Mesodermal cell (in vitro differentiated cells): ENCODE measurements at regions not wholly inside any gene's neighbourhood (a gene's known extent, or its start where the extent isn't known, plus 50 kb on each side); places are given as distances from the start of the nearest gene placed in this dataset.

Source experiments
- H3K27ac ChIP-seq: 2 replicates; pipeline ENCODE4 v1.7.0; 2013; ENCODE audit warnings: mild to moderate bottlenecking, low read depth, low read length, moderate library complexity; ENCODE audit not compliant: severe bottlenecking
- H3K36me3 ChIP-seq: 2 replicates; pipeline ENCODE4 v1.7.1; 2013; ENCODE audit warnings: mild to moderate bottlenecking, low read length, moderate library complexity; ENCODE audit not compliant: control insufficient read depth, insufficient read depth
- H3K4me1 ChIP-seq: one replicate; pipeline ENCODE4 v1.7.1; 2013; ENCODE audit warnings: mild to moderate bottlenecking, low read length; ENCODE audit not compliant: insufficient read depth, control insufficient read depth, poor library complexity, severe bottlenecking
- H3K4me3 ChIP-seq: 2 replicates; pipeline ENCODE4 v1.7.0; 2013; ENCODE audit warnings: low read length, control low read depth, mild to moderate bottlenecking; ENCODE audit not compliant: insufficient read depth, poor library complexity, severe bottlenecking; ENCODE audit errors: extremely low read depth
- H3K9me3 ChIP-seq: 2 replicates; pipeline ENCODE4 v1.7.1; 2013; ENCODE audit warnings: mild to moderate bottlenecking, low read length, moderate library complexity; ENCODE audit not compliant: control insufficient read depth
- WGBS, 2 experiments: methylation state at CpG; one replicate each; pipeline ENCODE4 v1.1.5; 2013; ENCODE audit warnings: missing lambda C conversion rate in 2 of 2; ENCODE audit not compliant: insufficient coverage in 2 of 2; 5-methylcytosine and 5-hydroxymethylcytosine counted together

DNA sequence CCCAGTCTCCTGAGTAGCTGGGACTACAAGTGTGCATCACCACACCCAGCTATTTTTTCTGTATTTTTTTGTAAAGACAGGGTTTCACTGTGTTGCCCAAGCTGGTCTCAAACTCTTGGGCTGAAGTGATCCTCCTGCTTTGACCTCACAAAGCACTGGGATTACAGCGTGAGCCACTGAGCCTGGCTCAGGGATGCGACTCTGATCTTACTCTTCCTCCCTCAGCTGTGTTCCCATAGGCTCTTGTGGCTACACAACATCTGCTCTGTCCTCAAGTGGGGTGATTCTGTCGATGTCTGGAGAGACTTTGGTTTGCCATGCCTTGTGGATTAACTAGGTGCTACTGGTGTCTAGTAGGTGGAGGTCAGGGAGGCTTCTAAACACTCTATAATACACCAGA is 127.0 kb upstream of the SERPIND1 start:
- Histone ChIP-seq H3K4me1 (peaks cover 4% of the 10 kb centered on the region), H3K4me3 (no peak overlapping the region), H3K9me3 (no peaks in the 10 kb centered on the region), H3K36me3 (no peaks in the 10 kb centered on the region), H3K27ac (no peak overlapping the region)
- 89 to 100% methylated on average over 1 to 2 of the region's 3 CpGs for whole genome bisulfite sequencing, 2 experiments

DNA sequence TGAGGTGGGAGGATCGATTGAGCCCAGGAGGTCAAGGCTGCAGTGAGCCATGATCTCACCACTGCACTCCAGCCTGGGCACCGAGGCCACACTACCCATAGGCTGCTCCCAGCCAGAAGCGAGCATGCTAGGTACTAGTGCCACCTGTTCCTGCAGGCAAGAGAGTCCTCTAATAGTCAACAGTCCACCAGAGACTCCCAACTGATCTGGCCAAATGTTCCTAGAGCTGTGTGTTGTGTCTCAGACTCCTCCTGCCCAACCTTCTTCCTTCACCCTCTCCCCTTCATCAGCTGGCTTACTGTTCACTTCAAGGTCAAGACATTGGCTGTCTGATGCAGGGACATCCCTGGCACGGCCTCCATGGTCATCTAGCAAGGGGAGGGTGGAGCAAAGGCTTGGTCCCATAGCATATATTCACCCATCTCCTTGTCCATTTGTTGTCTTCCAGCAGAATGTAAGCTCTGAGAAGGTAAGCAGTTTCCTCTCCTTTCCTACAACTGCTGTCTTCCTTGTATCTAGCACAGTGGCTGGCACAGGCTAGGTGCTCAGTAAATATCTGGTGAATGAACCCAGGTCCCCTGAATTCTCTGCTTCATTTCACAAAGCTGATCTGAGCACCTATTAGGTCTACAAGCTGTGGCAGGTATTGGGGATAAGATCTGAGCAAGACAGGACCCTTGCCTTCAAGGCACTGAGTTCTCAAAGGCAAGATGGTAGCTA is 126.2 kb upstream of the SERPIND1 start:
- WGBS, 2 experiments, result 70 to 92% methylated on average over 3 to 4 of the region's 4 CpGs
- Histone ChIP-seq H3K9me3 (no peaks in the 10 kb centered on the region), H3K4me3 (no peak overlapping the region), H3K36me3 (no peaks in the 10 kb centered on the region), H3K4me1 (peaks cover 4% of the 10 kb centered on the region), H3K27ac (no peak overlapping the region)

DNA sequence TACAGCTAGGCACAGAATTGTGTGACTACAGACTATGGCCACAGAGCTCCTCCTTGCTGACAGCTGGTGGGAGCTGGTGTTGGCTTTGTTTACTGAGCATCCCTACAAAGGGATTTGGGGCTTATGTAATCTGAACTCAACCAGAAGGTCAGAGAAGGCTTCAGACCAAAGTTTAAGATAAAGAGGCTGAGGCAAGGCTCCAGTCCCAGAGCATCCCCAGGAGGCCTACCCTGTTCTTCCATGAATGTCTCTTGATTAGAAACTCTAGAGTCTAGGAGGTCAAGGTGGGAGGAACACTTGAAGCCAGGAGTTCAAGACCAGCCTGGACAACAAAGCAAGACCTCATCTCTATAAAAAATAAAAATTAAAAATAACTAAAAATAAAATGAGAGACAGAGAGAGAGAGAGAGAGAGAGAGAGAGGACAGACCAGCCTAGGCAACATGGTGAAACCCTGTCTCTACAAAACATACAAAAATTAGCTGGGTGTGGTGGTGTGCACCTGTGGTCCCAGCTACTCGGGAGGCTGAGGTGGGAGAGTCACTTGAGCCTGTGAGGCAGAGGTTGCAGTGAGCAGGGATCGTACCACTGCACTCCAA is 125.5 kb upstream of the SERPIND1 start:
- 97% methylated on average over 2 of the region's 2 CpGs; no CpG with 5 or more reads in 1 of the 2 experiments for WGBS, 2 experiments
- no peaks in the 10 kb centered on the region for H3K9me3 ChIP-seq

DNA sequence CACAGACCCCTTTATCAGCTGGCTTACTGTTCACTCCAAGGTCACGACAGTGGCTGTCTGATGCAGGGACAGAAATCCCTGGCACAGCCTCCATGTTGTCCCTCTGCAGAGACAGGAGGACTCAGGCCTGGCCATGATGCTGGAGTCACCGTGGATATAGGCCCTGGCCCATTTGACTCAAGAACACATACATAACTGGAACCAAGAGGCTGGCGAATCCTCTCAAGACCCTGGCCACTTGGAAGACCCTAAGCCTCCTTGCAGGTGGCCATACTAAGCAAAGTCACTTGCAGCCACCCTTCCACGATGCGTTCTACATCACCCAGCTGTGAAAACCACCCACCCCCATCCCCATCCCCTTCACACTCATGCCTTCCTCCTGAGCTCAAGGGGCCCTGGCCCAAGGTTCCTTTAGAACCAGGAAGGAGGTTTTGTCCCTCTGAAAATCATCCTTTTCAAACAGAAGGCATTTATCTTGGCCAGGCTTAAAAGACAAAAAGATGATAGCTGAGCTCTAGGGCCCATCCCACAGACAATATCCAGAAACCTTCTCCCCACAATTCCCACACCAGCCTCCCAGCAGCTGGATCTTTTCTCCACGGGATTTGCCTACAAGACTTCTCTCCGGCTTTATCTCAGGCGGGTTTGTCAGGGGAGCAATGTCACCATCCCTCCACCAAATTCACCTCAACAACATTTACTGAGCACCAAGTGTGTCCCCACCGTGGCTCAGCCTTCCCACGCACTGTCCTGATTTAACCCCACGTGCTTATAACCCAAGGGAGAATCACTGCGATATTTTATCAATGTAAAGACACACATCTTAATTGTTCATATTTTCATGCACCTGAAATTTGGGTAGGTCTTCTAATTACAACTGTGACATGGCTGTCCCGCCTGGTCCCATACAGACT is 123.4 kb upstream of the SERPIND1 start:
- Histone ChIP-seq H3K9me3 (no peaks in the 10 kb centered on the region), H3K27ac (no peak overlapping the region)
- WGBS, 2 experiments, result 92 to 94% methylated on average over 9 to 12 of the region's 13 CpGs

More for the DNA sequence above, 125.5 kb upstream of the SERPIND1 start:
- no peak overlapping the region for H3K27ac ChIP-seq
- no peaks in the 10 kb centered on the region for H3K36me3 ChIP-seq
- no peak overlapping the region for H3K4me3 ChIP-seq
- peaks cover 4% of the 10 kb centered on the region for H3K4me1 ChIP-seq

DNA sequence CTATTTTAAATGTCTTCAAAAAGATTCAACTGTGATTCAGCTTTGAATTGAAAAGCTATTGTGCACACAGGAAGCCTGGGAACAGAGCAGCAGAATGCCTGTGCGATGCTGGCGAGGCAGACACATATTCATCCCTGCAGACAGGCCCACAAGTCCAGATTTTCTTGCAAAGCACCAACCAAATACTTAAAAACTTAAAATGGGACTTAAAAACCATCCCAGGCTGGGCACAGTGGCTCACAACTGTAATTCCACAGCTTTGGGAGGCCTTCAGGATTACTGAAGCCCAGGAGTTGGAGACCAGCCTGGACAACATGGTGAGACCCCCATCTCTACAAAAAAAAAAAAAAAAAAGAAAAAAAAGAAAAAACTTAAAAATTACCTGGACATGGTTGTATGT is 122.6 kb upstream of the SERPIND1 start:
- Histone ChIP-seq H3K4me3 (no peak overlapping the region), H3K9me3 (no peaks in the 10 kb centered on the region), H3K4me1 (peaks cover 4% of the 10 kb centered on the region), H3K27ac (peak overlapping the region; percentile 5), H3K36me3 (no peaks in the 10 kb centered on the region)
- WGBS, 2 experiments, result 76% methylated on average over 2 of the region's 2 CpGs; no CpG with 5 or more reads in 1 of the 2 experiments

More for the DNA sequence above, 123.4 kb upstream of the SERPIND1 start:
- Histone ChIP-seq H3K4me1 (peaks cover 4% of the 10 kb centered on the region), H3K4me3 (no peak overlapping the region), H3K36me3 (no peaks in the 10 kb centered on the region)

DNA sequence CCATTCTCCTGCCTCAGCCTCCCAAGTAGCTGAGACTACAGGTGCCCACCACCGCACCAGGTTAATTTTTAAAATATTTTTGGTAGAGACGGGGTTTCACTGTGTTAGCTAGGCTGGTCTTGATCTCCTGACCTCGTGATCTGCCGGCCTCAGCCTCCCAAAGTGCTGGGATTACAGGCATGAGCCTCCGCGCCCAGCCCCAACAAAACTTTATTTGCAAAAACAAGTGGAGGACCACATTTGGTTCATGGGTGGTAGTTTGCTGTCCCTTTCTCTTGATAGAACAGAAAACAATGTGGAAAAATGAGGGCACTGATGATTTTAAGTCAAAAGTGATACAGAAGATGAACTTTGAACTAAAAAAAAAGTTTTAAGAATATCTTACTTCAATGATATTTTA is 121.8 kb upstream of the SERPIND1 start:
- WGBS, 2 experiments, result 89 to 90% methylated on average over 3 to 5 of the region's 6 CpGs
- H3K27ac ChIP-seq, result no peak overlapping the region
- H3K36me3 ChIP-seq, result no peaks in the 10 kb centered on the region
- H3K4me1 ChIP-seq, result peaks cover 4% of the 10 kb centered on the region
- no peak overlapping the region for H3K4me3 ChIP-seq
- H3K9me3 ChIP-seq, result no peaks in the 10 kb centered on the region

DNA sequence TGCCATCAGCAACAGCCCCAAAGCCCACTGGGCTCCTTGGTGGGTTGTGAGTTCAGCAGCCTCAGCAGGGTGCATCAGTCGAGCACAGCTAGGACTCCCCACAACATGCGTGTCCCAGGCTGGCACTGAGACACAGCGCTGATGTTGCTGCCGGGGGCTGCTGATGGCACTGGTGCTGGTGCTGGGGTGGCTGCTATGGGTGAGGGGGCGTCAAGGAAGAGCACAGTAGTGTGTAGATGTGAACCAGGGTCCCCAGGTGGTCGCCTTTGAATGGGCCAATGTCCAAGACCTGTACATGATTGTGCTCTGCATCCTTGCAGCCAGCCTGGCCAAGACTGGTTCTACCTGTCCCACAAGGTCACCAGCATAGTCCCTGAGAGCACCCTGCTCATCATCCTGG is 121.3 kb upstream of the SERPIND1 start:
- Histone ChIP-seq H3K36me3 (no peaks in the 10 kb centered on the region), H3K4me3 (no peak overlapping the region)

DNA sequence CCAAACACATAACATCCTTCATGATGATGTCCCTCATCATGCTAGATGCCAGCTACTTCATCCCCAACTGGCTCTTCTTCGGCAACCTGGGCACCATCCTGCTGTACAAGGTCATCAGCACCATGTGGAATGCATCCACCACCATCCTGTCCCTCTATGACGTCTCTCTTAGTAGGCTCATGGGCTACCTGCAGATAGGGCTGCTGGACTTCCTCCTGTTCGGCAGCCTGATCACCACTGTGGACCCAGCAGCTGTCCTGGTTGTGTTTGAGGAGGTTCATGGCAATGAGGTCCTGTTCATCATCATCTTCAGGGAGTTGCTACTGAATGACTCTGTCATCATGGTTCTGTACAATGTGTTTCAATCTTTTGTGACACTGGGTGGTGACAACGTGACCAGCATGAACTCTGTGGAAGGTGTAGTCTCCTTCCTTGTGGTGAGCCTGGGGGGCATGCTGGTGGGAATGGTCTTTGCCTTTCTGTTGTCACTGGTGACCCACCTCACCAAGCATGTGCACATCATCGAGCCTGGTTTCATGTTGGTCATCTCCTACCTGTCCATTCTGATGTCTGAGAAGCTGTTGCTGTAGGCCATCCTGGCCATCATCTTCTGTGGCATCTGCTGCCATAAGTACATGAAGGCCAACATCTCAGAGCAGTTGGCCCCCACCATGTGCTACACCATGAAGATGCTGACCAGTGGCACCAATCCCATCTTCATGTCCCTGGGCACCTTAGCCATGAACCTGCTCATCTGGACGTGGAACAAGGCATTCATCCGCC is 120.7 kb upstream of the SERPIND1 start:
- 81 to 94% methylated on average over 5 to 7 of the region's 7 CpGs for WGBS, 2 experiments
- Histone ChIP-seq H3K4me1 (peaks cover 4% of the 10 kb centered on the region), H3K9me3 (no peaks in the 10 kb centered on the region), H3K36me3 (no peaks in the 10 kb centered on the region), H3K27ac (no peak overlapping the region), H3K4me3 (no peak overlapping the region)

More for the DNA sequence above, 121.3 kb upstream of the SERPIND1 start:
- Histone ChIP-seq H3K9me3 (no peaks in the 10 kb centered on the region), H3K4me1 (peaks cover 4% of the 10 kb centered on the region), H3K27ac (no peak overlapping the region)
- WGBS, 2 experiments, result 89 to 92% methylated on average over 5 to 6 of the region's 6 CpGs

DNA sequence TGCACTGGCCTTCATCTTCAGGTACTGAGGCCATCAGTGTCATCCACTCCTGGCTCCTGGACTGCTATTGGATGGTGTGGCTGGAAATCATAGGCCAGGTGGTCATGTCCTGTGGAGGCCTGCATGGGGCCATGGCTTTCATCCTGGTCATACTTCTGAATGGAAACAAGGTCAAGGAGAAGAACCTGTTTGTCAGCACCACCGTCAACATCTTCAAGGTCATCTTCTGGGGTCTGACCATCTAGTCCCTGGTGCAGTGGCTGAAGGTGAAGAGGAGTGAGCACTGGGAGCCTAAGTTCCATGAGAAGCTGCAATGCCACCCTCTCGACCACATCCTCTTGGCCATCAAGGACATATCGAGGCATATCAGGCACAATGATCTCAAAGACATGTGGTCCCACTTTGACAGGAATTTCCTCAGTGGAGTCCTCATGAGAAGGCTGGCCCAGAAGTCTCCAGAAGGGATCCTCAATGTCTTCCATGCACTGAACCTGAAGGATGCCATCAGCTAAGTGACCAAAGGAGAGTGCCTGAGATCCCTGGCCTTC is 120.0 kb upstream of the SERPIND1 start:
- no peak overlapping the region for H3K27ac ChIP-seq
- 84 to 87% methylated on average over 2 to 3 of the region's 3 CpGs for WGBS, 2 experiments
- no peaks in the 10 kb centered on the region for H3K9me3 ChIP-seq
- H3K36me3 ChIP-seq, result no peaks in the 10 kb centered on the region
- peaks cover 4% of the 10 kb centered on the region for H3K4me1 ChIP-seq
- H3K4me3 ChIP-seq, result no peak overlapping the region
